SJSA1 (cell line): ENCODE measurements at regions not wholly inside any gene's neighbourhood (a gene's known extent, or its start where the extent isn't known, plus 50 kb on each side); places are given as distances from the start of the nearest gene placed in this dataset.
"Not testable (repeated sequence)": the region's sequence is repeated elsewhere in the genome, so short reads cannot be mapped to it uniquely, and the experiment has no call there.

Source experiments
- DNase-seq, 2 experiments: peaks; one replicate each; pipeline ENCODE4 v3.0.0-alpha.2; 2015 to 2020; ENCODE audit warnings: low spot score in 2 of 2, low read depth in 1 of 2
- H3K27ac ChIP-seq: fragments of 250-450 bp; sonication (Bioruptor Pico); 2 replicates; pipeline ENCODE4 v1.5.1; 2020; ENCODE audit warnings: mild to moderate bottlenecking, moderate library complexity
- H3K27me3 ChIP-seq: fragments of 250-450 bp; sonication (Bioruptor Pico); replicated peaks from 2 replicates; pipeline ENCODE4 v1.5.1; 2020; ENCODE audit warnings: mild to moderate bottlenecking, moderate library complexity
- H3K36me3 ChIP-seq: fragments of 250-450 bp; sonication (Bioruptor Pico); 2 replicates; pipeline ENCODE4 v1.5.1; 2020; ENCODE audit warnings: mild to moderate bottlenecking
- H3K4me1 ChIP-seq: fragments of 250-450 bp; sonication (Bioruptor Pico); replicated peaks from 2 replicates; pipeline ENCODE4 v1.6.1; 2021; ENCODE audit warnings: mild to moderate bottlenecking
- H3K4me3 ChIP-seq: fragments of 250-450 bp; sonication (Bioruptor Pico); 2 replicates; pipeline ENCODE4 v1.5.1; 2020; ENCODE audit warnings: mild to moderate bottlenecking
- H3K9me3 ChIP-seq: fragments of 250-450 bp; sonication (Bioruptor Pico); replicated peaks from 2 replicates; pipeline ENCODE4 v1.5.1; 2020; ENCODE audit warnings: mild to moderate bottlenecking

DNA sequence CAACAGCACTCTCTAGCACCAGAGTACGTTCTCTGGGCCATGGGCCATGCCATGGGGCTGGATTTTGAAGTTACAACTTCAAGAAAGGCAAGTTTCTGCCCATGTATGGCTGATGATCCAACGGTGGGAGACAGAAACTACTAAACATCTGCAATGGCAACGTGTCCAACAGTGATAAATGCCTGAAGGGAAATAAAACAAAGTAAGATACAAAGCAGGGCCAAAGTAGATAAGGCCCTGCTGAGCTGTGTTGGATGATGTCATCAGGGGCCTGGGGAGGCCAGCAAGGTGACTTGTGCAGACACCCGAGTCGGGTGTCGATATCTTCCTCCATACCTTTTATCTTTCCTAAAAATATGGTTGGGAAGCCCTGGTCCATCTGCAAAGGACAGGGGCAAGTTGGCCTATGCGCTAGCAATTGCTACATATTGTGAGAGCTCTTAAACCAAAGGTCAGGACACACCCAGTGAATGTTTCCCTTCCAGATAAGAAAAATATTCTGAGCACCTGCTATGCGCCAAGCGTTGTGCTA is 487.2 kb downstream of the MN1 start:
- H3K9me3 ChIP-seq, result no peaks in the 10 kb centered on the region
- no peak overlapping the region for H3K4me3 ChIP-seq
- H3K4me1 ChIP-seq, result no peaks in the 10 kb centered on the region
- no peak for DNase-seq
- H3K27me3 ChIP-seq, result no peaks in the 10 kb centered on the region
- no peak overlapping the region for H3K27ac ChIP-seq
- no peaks in the 10 kb centered on the region for H3K36me3 ChIP-seq

DNA sequence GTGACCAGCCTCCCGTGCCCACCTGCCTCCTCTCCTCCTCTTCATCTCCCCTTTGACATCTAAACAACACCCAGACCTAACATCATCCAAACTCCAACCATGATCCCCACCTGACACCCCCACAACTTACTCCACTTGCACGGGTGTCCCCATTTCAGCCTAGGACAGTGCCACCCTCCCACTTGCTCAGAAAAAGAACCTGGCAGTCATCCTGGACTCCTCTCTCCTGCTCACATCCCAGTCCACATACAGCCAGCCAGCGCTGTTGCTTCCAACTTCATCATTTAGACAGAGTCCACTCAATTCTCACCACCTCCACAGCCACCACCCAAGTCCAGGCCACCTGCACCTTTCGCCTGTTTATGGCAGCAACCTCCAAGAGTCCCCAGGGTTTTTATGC is 485.7 kb downstream of the MN1 start:
- Histone ChIP-seq H3K4me3 (no peak overlapping the region), H3K27me3 (peaks cover 3% of the 10 kb centered on the region; the same call in 1 of the 2 replicates), H3K4me1 (no peaks in the 10 kb centered on the region), H3K27ac (no peak overlapping the region), H3K9me3 (no peaks in the 10 kb centered on the region), H3K36me3 (no peaks in the 10 kb centered on the region)
- DNase-seq, result no peak

DNA sequence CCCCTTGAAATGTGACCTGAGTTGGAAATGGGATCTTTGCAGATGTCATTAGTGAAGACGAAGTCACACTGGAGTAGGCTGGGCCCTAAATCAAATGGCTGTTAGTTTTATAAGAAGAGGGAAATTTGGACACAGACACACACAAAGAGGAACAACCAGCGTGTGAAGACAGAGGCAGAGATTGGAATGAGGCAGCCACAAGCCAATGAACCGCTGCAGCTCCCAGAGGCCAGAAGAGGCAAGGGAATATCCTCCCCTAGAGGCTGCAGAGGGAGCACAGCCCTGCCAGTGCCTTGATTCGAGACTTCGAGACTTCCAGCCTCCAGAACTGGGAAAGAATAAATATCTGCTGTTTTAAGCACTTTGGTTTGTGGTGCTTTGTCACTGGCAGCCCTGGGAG is 484.5 kb downstream of the MN1 start:
- Histone ChIP-seq H3K27me3 (peaks cover 3% of the 10 kb centered on the region; the same call in 1 of the 2 replicates), H3K4me3 (no peak overlapping the region), H3K9me3 (no peaks in the 10 kb centered on the region), H3K4me1 (no peaks in the 10 kb centered on the region), H3K27ac (no peak overlapping the region), H3K36me3 (no peaks in the 10 kb centered on the region)
- DNase-seq, result no peak

DNA sequence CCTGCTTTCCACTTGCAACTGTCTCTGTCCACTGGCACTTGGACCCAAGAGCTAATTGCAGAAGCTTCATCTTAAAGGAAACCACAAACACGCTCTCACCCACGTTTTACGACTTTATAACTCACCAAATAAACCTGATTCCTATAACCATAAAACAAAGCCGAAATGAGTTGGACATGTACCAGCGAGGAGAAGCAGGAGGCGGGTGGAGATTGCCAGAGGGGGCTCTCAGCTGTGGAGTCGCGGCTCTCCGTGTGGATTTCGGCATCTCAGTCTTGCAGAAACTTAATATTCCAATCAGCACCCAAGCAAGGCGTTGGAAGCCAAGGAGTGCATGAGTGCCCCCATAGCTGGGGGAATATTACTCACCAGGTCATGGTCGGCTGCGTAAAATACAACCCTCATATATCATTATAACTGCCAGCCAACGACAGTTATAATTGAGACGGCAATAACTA is 483.6 kb downstream of the MN1 start:
- Histone ChIP-seq H3K9me3 (no peaks in the 10 kb centered on the region), H3K27me3 (peaks cover 3% of the 10 kb centered on the region; the same call in 1 of the 2 replicates), H3K4me3 (no peak overlapping the region), H3K27ac (no peak overlapping the region), H3K4me1 (no peaks in the 10 kb centered on the region), H3K36me3 (no peaks in the 10 kb centered on the region)
- no peak for DNase-seq

DNA sequence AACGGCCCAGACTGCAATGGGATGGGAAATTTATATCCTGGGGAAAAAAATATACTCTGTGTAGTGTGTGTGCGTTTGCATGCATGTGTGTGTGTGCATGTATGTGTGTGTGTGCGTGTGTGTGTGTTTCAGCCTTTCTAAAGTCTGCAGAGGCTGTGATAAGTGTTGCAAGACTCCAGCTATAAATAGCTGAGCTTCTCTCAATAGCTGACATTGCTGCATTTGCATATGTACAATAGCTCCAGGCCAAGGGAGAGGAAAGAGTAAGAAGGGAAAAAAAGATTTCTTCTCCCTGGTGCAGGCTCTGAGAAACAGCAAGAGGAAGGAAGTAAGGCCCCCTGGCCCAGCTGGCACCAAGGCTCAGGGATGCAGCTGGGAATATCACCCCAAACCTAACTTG is 483.0 kb downstream of the MN1 start:
- DNase-seq, result no peak
- Histone ChIP-seq H3K4me1 (no peaks in the 10 kb centered on the region), H3K4me3 (no peak overlapping the region), H3K27me3 (peaks cover 3% of the 10 kb centered on the region; the same call in 1 of the 2 replicates), H3K9me3 (no peaks in the 10 kb centered on the region), H3K36me3 (no peaks in the 10 kb centered on the region), H3K27ac (no peak overlapping the region)

DNA sequence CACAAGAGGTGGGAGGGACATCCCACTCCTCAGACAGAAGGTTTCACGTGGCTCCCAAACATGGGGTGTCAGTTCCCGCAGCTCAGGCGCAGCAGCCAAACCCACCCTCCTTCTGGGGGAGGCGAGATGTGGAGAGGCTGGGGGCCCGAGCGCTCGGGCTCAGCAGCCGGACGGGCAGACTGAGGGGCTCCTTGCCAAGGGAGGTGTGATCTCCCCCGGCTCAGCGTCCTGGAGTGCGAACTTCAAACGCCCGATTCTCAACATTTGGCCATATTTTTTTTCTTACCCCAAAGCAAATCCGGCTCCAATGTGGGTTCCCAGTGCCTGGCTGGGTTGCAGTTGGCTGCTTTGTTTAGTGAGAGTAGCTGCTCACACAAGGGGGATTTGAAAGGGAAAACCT is 477.9 kb downstream of the MN1 start:
- peak in 1 of 2 experiments; percentile 25 for DNase-seq
- H3K4me3 ChIP-seq, result no peak overlapping the region
- no peaks in the 10 kb centered on the region for H3K9me3 ChIP-seq
- peaks cover 3% of the 10 kb centered on the region; the same call in 1 of the 2 replicates for H3K27me3 ChIP-seq
- H3K27ac ChIP-seq, result no peak overlapping the region
- H3K36me3 ChIP-seq, result no peaks in the 10 kb centered on the region
- H3K4me1 ChIP-seq, result no peaks in the 10 kb centered on the region

DNA sequence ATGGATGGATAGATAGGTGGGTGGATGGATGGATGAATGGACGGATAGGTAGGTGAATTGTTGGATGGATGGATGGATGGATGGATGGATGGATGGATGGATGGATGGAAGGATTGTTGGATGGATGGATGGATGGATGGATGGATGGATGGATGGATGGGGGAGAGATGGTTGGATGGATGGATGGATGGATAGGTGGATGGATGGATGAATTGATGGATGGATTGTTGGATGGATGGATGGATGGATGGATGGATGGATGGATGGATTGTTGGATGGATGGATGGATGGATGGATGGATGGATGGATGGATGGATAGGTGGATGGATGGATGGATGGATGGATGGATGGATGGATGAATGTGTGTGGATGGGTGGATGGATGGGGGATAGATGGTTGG is 476.6 kb downstream of the MN1 start:
- DNase-seq, H3K4me1 ChIP-seq, H3K4me3 ChIP-seq, H3K27me3 ChIP-seq, H3K36me3 ChIP-seq, H3K27ac ChIP-seq, H3K9me3 ChIP-seq: not testable (repeated sequence)

DNA sequence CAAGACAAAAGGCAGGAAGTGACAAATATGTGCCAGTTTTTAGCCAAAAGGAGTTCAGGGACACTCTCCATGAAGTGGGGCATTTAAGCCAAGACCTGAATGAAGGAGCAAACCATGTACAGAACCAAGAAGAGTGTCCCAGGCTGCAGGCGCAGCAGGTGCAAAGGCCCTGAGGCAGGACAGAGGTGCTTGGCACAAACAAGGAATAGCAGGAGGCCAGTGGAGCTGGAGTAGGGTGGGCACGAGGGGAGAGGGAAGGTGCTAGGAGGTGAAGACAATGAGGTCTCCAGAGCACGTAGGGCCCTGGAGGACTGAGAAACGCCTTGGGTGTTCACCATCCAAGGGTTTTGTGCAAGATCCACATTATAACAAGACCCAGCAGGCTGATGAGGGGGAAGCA is 474.1 kb downstream of the MN1 start:
- no peaks in the 10 kb centered on the region for H3K27me3 ChIP-seq
- no peak overlapping the region for H3K4me3 ChIP-seq
- DNase-seq, result no peak
- no peak overlapping the region for H3K27ac ChIP-seq
- no peaks in the 10 kb centered on the region for H3K4me1 ChIP-seq
- no peaks in the 10 kb centered on the region for H3K36me3 ChIP-seq
- no peaks in the 10 kb centered on the region for H3K9me3 ChIP-seq

DNA sequence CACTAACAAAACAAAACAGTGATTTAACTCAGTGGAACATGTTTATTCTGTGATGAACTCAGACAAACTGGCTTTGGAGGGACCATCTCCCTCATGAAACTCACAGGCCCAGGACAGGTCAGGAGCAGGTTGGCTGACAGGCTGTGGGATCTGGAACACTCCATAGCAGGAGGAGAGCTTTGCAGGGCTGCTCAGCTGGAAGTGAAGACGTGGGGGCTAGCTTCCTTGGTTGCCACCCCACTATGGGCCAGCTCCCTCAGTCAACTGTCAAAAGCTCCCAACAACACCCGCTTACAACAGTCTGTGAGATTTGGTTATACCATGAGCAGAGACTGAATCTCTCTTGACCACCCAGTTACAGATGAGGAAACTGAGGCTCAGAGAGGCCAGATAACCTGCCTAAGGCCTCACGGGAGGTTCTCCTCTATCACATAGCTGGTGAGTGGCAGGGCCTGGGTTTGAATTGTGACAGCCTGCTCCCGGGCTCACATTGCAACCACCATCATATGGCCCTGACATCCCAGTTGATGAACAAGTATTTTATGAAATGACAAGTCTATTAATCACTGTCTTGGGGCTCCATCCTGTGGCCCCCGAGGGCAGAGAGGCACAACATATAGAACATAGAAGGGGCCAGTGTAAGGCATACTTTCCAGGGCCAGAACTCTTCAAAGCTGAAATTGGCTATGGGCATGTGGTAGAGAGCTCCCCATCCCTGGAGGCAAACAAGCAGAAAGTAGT is 473.4 kb downstream of the MN1 start:
- Histone ChIP-seq H3K27me3 (no peaks in the 10 kb centered on the region), H3K9me3 (0 out of 2 replicates have a peak, but pooled peaks cover 4% of the 10 kb centered on the region), H3K36me3 (no peaks in the 10 kb centered on the region), H3K4me1 (no peaks in the 10 kb centered on the region), H3K27ac (no peak overlapping the region), H3K4me3 (no peak overlapping the region)
- peak in 1 of 2 experiments; percentile 25 for DNase-seq

DNA sequence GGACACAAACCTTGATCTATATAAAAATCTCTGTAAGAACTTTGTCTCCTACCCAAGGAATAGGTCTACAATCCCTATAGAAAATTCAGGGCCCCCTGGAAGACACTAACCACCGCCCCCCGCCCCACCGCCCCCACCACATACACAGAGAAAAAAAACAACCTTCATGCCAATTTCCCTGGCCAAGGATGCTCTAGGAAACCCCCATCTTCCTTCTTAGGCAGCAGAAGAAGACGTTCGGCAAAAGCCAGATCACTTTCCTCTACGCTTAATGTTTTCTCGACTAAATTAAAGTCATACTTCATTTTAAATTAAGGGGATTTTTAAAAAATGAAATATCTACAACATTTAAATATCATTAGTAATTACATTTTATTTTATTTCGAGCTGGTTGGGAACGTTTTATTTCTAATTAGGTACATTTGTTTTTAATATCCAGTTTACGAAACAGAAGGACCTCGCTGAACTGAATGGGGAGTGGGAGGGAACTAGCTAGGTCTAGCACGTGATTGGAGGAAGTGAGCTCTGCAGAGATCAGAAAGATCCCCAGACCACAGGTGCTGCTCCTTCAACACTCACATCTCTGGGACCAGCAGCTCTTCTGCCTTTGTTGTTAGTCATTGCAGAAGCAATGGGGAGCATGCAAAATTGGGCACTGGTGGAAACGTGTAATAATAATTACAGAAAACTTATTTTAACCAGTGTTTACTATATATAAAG is 472.3 kb downstream of the MN1 start:
- 0 out of 2 replicates have a peak, but pooled peaks cover 4% of the 10 kb centered on the region for H3K9me3 ChIP-seq
- H3K4me1 ChIP-seq, result no peaks in the 10 kb centered on the region
- H3K27ac ChIP-seq, result no peak overlapping the region
- no peaks in the 10 kb centered on the region for H3K27me3 ChIP-seq
- no peak overlapping the region for H3K4me3 ChIP-seq
- no peaks in the 10 kb centered on the region for H3K36me3 ChIP-seq
- DNase-seq, result no peak

DNA sequence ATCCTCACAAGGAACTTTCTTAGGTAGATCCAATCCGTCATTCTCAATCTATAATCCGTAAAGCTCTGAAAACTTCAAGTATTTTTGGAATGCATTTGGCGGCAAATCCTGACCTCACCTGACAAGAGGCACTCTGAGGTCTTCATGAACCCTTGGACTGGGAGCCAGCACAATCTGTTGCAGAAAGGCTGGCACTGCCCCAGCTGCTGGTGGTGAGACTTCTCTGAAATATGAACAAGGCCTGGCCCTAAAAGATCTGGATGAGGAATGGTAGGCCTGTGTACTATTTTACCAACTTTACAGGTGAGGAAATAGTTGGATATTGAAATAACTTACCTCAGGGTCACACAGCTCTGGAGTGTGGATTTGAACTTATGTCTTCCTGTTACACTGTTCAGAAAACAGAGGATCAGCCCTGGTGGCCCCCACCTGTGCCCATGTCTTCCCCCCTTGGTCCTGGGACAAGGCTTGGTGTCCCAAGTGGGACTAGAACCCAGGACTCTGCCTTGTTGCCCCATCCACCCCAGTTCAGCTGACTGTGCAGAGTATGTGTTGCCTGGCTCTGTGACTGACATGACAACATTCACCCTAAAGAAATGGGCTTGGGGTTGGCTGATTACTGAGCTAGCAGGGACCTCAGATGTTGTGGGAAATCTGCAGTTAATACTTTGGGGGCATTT is 471.4 kb downstream of the MN1 start:
- H3K27me3 ChIP-seq, result no peaks in the 10 kb centered on the region; the same call in 1 of the 2 replicates
- 0 out of 2 replicates have a peak, but pooled peaks cover 4% of the 10 kb centered on the region for H3K9me3 ChIP-seq
- no peak overlapping the region for H3K4me3 ChIP-seq
- H3K36me3 ChIP-seq, result no peaks in the 10 kb centered on the region
- H3K4me1 ChIP-seq, result no peaks in the 10 kb centered on the region
- no peak overlapping the region for H3K27ac ChIP-seq
- no peak for DNase-seq

DNA sequence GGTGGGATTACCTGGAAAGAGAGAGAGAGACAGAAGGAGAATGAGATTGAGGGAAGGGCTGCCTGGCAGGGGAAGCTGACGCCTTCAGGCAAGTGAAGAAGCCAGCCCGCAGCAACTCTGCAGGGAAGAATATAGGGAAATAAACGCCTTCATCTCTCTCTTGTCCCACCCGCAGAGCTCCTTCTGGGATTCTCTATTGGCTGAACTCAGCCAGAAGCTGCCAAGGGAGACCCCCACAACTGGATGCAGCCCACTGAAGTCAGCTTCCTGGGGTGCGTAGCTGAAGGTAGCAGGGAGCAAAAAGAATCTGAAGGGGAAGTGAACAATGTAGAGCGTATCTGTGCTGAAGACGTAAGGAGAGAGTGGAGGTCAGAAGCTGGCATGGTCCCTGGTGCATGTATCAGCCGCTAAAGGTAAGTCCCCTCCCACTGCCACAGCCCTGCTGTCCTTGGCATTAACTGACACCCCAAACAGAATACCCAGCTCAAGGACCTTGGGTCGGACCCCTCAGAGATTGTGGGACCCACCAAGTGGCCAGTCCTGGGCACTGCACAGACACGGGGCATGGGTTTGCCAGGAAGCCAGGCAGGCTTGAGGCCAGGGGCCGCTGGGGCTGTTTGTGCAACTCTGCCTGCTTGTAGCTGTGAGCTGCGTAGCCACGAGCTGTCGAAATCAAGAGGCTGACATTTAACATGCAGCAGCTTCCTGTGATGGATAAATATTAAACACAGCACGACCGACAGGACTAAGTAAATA is 469.9 kb downstream of the MN1 start:
- H3K36me3 ChIP-seq, result no peaks in the 10 kb centered on the region
- no peaks in the 10 kb centered on the region for H3K4me1 ChIP-seq
- no peak overlapping the region for H3K27ac ChIP-seq
- peaks cover 4% of the 10 kb centered on the region; the same call in 1 of the 2 replicates for H3K27me3 ChIP-seq
- no peak overlapping the region for H3K4me3 ChIP-seq
- 0 out of 2 replicates have a peak, but pooled peaks cover 4% of the 10 kb centered on the region for H3K9me3 ChIP-seq
- no peak for DNase-seq

DNA sequence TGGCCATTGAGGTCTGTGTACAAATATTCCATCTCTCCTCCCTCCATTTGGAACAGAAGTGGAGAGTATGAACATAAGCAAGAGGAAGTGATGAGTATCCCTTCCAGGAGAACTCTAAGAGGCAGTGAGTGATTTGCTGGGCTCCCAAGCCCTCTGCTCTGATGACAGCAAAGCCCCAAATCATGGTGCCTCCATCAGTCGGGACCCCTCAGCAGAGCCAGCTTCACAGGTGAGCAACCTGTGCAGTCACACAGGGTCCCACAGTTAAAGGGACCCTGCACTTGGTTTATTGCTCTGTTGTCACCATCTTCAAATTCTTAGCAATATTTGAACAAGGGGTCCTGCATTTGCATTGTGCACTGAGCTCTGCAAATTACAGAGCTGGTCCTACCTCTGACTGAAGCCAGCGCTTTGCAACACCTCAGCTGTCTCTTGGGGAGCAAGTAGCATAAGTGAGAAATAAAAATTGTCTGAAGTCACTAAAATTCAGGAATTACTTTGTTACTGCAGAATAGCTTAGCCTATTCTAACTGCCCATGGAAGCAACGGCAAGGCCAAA is 466.4 kb downstream of the MN1 start:
- Histone ChIP-seq H3K4me1 (no peaks in the 10 kb centered on the region), H3K4me3 (no peak overlapping the region), H3K27ac (no peak overlapping the region), H3K9me3 (0 out of 2 replicates have a peak, but pooled peaks cover 4% of the 10 kb centered on the region), H3K36me3 (no peaks in the 10 kb centered on the region), H3K27me3 (peaks cover 4% of the 10 kb centered on the region; the same call in 1 of the 2 replicates)
- DNase-seq, result peak in 1 of 2 experiments; percentile 5
